ENCODE measurements at regions not wholly inside any gene's neighbourhood (a gene's known extent, or its start where the extent isn't known, plus 50 kb on each side); places are given as distances from the start of the nearest gene placed in this dataset.

DNA sequence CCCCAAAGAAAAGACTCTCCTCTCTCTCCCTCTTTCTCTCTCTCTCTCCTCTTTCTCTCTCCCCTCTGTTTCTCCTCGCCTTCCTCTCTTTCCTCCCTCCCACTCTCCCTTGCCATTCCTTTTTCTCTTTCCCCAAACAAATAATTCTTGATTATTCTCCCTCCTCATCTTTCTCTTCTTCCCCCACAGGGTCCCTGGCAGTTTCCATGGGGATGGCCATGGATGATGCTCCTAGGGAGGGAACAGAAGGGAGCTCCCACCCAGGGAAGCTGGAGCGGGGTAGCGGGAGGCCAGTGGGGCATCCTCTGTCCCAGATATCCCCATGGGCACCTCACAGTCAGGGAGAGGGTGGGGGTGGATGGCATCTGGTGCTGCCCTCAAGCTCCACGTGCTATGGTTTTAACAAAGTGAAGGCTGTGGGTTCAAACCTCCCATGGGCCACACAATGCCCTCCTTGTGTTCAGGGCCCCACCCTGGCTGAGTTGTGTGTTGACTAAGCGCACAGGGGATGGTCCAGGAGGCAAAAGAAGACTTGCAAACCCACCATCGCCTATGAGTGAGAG lies 266.4 kb downstream of the BUD13 start:
- TF ChIP-seq, protein P1, sequence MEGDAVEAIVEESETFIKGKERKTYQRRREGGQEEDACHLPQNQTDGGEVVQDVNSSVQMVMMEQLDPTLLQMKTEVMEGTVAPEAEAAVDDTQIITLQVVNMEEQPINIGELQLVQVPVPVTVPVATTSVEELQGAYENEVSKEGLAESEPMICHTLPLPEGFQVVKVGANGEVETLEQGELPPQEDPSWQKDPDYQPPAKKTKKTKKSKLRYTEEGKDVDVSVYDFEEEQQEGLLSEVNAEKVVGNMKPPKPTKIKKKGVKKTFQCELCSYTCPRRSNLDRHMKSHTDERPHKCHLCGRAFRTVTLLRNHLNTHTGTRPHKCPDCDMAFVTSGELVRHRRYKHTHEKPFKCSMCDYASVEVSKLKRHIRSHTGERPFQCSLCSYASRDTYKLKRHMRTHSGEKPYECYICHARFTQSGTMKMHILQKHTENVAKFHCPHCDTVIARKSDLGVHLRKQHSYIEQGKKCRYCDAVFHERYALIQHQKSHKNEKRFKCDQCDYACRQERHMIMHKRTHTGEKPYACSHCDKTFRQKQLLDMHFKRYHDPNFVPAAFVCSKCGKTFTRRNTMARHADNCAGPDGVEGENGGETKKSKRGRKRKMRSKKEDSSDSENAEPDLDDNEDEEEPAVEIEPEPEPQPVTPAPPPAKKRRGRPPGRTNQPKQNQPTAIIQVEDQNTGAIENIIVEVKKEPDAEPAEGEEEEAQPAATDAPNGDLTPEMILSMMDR (IDR thresholded peaks at IDR 0.05; ENCODE audit: low read depth, low read length, poor library complexity, severe bottlenecking), result no peak
- TF ChIP-seq EZH2phosphoT487 (IDR thresholded peaks at IDR 0.05; ENCODE audit: borderline replicate concordance, low read length), result no peak

Data from DOHH2 (cell line).